Jurkat, Clone E6-1 (cell line): ENCODE measurements at regions not wholly inside any gene's neighbourhood (a gene's known extent, or its start where the extent isn't known, plus 50 kb on each side); places are given as distances from the start of the nearest gene placed in this dataset.
A peak's percentile ranks its signal among the peaks of the same experiment; 100 is the strongest.

Source experiments
- DNase-seq: peaks from one replicate; pipeline ENCODE4 v3.0.0-alpha.2; 2011; ENCODE audit warnings: low read depth, low spot score
- H3K4me3 ChIP-seq: 2 replicates; pipeline ENCODE4 v1.5.1; 2011; ENCODE audit warnings: mild to moderate bottlenecking, low read length, control low read depth, moderate library complexity

DNA sequence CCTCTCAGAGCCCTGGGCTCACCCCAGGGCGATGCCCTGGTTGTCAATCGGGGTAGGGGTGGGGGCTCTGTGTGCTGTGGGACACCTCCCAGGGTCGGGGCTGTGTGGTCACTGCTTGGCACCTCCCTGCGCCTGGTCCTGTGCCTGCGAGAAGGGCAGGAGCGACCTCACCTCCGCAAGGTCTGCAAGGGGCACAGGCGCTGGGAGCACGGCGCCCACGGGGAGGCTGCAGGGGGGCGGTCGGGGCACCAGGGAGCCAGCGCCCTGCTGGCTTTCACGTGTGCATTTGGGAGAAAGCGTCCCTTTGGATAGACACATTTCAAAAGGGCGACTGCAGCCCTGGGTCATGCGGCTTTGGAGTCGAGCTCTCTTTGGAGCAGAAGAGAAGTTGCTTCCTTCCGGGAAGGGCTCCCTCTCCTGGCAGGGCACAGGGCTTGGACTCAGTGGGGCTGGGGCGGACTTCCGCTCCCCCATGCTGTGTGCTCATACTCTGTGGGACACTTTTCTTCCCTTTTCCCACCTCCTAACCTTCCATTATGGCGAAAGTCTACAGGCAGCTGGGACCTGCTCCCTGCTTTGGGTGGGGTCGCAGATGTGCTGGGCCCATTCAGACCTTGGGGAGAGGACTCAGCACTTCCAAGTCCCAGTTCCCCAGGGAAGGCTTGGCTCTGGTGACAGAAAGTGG is 52.9 kb upstream of the SLC28A3 start:
- H3K4me3 ChIP-seq: no peak overlapping the region

DNA sequence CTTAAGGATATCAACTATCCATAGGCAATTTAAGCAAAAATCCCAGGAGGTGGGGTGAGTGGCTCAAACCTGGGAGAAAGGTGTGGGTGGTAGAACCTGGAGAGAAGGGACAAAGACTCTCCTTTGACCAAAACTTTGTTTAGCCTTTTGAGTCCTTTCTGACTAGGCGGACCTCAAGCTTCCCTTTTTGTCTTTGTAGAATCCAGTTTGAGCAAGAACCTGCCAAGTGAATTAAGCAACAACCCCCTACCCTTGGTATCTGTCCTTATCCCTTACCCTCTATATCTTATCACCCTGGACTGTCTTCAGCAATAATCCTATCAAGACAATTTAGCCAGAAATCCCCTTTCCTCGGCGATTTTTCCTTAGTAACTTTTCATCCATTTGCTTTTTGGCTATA is 53.5 kb upstream of the SLC28A3 start:
- no peak overlapping the region for H3K4me3 ChIP-seq
- DNase-seq: no peak

More for the DNA sequence above, 52.9 kb upstream of the SLC28A3 start:
- no peak for DNase-seq

DNA sequence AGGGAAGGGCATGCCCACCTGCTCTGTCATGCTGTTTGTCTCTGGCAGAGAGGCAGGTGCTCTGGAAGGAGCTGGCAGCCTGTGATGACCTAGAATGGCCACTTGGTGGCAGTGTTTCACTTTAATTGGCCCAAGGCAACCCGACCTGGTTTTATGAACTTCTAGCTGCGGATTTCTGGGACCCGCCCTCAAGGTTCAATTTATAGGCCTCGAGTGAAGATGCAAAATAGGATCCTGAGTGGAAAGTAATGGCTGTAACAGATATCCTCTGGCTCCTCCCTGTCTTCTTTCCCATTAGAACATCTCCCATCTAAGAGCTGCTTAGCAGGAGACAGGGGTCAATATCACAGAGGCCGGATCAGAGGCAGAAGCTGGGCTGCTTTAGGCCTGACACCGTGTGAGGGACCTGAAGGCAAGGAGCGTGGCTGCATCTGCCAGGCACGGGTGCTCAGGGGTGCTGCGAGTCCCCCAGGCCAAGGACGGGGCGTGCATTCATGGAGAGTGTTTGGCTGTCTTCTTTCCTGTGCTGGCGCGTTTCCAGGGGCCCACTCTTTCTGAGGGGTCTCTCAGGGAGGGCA is 56.7 kb upstream of the SLC28A3 start:
- no peak overlapping the region for H3K4me3 ChIP-seq
- peak; percentile 50 for DNase-seq

DNA sequence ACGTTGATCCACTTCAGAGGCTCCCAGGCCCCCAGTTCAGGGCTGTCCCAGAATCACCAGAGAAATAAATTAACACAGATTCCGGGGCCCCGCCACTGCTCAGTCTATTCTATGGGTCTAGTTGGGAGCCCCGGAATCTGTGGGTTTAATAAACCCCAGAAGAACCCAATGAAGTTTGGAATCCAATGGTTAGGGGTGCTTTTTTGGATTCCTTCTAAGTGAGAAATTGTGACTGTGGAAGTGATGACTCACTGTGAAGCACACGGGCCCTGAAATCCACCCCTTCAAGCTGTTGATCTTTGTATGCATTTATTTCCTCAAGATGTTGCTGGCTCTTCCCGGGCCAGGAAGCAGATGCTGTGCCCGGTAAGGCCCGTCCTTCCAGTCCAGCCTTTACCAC is 57.3 kb upstream of the SLC28A3 start:
- H3K4me3 ChIP-seq: no peak overlapping the region
- DNase-seq: no peak

DNA sequence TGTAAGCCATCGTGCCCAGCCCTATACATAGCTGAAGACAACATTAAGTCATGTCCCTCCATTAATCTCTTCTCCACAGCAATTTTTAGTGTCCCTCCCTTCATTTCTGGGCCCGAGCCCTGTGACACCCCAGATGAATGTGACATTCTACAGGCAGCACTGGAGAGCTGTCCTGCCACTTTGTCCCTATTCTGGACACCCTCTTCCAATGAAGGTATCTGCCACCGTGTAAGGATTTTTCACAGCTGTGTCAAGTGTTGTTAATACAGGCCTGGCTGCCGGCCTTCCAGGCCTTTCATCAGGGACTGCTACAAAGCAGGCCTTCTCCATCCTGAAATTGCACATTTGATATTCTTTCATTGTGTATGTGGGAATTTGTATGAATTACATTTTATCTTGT is 62.0 kb upstream of the SLC28A3 start:
- DNase-seq: no peak

DNA sequence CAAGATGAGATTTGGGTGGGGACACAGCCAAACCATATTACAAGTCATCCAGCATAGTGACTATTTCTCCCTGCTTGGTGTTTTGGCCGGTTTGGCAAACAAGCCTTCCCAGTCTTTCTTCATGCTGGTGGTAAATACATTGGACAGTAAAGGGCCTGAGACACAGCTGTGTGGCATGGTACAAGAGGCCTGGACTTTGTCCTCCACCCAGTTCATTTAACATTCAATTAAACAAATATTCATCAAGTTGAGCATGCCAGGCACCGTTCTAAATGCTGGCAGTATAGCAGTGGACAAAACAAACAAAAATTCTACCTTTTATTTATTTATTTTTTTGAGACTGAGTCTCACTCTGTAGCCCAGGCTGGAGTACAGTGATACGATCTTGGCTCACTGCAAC is 62.7 kb upstream of the SLC28A3 start:
- H3K4me3 ChIP-seq: no peak overlapping the region
- no peak for DNase-seq

More for the DNA sequence above, 62.0 kb upstream of the SLC28A3 start:
- H3K4me3 ChIP-seq: no peak overlapping the region

DNA sequence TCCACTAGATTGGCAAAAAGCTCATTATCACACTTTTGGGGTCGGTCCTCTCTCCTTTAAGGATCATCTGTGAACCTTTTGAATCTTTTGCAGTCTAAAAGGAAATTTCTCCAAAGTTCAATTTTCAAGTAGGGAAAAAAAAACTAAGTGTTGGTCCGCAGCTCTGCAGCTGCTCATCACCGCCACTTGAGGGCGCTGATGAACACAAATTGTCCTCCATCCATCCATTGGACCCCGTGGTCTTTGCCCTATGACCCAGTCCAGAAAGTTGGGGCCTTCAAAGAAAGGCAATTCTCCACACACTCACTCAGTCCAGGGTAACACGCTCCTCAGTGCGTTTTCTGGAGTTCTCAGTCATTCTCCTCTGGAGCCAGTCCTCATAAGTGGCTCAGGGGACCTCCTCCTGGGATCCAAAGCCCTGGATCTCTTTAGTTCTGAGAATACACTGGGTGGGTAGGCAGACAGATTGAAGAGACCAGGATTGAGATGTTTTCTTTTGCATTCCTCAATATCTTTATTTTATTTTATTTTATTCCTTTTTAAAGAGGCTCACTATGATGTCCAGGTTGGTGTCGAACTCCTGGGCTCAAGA is 63.6 kb upstream of the SLC28A3 start:
- no peak for DNase-seq
- H3K4me3 ChIP-seq: no peak overlapping the region

DNA sequence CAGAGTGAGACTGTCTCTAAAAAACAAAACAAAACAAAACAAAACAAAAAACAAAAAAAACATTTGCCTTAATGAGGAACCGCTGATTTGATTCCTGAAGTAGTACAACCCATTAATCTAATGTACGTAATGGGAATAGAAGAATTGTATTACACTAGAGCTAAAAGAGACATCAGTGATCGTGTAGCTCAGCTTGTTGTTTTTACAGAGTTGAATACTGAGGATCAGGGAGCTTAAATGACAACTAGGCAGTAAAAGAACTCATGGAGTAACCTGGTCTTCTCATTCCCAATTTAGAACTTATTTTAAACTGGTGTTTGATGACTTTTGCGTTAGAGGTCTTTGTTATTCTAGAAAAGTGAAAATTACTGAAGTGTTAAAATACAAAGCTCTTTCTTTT is 65.1 kb upstream of the SLC28A3 start:
- DNase-seq: no peak
- no peak overlapping the region for H3K4me3 ChIP-seq

DNA sequence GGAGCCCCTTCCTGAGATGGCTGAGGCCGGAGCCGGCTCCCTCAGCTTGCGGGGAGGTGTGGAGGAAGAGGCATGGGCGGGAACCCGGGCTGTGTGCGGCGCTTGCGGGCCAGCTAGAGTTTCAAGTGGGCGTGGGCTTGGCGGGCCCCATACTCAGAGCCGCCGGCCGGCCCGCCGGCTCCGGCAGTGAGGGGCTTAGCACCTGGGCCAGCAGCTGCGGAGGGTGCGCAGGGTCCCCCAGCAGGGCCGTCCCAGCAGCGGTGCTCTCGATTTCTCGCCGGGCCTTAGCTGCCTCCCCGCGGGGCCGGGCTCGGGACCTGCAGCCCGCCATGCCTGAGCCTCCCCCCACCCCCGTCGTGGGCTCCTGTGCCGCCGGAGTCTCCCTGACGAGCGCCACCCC is 67.9 kb upstream of the SLC28A3 start:
- DNase-seq: no peak
- H3K4me3 ChIP-seq: no peak overlapping the region

DNA sequence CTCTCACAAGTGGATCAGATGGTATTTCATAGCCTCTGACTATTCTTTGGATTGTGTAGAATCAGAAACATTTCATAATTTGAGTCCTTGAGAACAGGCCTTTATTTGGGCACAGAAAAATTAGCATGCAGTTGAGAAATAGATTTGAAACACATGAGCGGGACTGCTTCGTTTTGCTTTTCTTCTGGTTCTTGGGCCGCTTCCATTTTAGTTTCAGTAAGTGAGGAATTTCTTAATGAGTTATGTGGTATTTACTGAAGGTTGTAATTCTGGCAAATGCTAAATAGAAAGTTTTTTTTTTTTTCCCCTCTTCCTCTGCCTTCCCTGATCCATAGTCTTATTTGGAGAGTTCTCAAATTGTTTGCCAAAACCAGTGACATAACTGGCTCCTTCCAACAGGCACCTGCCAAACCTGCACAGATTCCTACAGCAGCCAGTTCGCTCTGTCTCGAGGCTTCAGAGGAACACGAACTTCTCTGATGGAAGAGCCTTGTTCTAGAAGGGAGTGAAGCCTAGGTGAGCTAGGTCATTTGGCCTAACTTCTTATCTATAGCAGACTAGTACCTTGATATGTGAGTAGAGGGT is 71.2 kb upstream of the SLC28A3 start:
- no peak overlapping the region for H3K4me3 ChIP-seq
- no peak for DNase-seq

DNA sequence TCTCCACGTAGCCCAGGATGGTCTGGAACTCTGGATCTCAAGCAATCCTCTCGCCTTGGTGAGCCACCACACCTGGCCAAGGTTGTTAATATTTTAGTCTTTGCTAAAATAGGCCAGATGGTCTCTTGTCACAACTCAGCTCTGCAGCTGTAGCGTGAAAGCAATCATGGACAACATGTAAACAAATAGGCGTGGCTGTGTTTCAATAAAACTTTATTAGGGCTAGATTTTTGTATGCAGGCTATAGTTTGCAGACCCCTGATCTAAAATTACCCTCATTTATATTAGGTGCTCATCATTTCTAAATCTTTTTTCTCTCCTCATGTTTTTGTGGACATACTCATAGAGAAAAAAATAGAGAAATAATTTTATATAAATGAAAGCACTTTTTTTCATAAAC is 72.1 kb upstream of the SLC28A3 start:
- no peak for DNase-seq
- H3K4me3 ChIP-seq: no peak overlapping the region

DNA sequence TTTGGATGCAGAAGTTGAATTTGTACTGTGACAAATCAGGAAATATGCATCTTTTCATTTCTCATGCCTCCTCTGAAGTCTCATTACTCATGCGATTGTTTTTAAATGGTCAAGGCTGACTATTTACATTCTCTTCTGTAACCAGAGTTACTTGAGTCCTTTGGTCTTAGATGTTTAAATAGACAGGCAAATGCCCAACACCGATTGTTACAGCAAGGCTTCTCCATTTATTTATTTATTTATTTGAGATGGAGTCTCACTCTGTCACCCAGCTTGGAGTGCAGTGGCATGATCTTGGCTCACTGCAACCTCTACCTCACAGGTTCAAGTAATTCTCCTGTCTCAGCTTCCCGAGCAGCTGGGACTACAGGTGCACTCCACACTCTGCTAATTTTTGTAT is 72.7 kb upstream of the SLC28A3 start:
- no peak for DNase-seq
- no peak overlapping the region for H3K4me3 ChIP-seq

DNA sequence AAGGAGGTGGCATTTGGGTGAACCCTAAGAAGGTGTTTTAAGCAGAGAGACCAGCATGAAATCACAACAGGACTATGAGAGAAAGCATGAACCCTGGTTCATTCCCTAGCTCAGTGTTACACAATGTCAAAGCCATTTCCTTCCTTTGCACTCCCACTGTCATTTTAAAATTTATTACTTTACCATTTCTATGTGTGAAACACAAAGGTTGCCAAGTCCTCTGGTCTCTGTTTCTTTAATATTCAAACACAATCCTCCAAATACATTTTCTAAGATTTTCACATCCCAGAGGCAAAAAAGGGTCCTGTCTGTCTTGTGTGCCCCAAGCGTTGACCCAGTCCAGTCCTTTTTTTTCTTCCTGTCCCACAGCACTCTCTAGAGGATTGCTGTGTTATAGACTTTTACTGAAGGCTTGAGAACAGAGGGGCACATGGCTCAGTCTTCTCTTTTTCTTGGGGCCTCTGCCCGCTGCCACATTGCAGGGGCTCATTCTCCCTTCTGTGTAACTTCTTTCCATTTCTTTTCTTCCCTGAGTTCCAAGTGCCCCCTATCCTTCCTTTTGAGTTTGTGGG is 78.6 kb upstream of the SLC28A3 start:
- no peak overlapping the region for H3K4me3 ChIP-seq
- DNase-seq: no peak

DNA sequence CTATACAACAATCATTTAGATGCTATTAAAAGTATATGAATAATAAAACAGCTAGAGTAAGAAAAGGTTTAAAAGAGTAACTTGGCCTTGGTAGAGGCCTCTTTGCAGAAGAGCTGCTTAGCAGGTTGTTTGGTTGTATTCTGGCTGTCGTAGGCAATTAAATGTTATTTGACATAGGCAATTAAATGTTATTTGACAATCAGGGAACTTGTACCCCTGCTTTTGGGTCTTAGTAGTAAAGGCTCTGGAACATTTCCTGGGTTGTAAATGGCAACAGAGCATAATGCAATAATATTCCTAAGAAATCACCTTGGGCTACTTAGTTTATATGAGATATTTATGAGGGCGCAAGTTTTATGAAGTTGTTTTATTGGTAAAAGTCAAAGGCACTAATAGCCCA is 84.4 kb upstream of the SLC28A3 start:
- no peak for DNase-seq
- H3K4me3 ChIP-seq: no peak overlapping the region

DNA sequence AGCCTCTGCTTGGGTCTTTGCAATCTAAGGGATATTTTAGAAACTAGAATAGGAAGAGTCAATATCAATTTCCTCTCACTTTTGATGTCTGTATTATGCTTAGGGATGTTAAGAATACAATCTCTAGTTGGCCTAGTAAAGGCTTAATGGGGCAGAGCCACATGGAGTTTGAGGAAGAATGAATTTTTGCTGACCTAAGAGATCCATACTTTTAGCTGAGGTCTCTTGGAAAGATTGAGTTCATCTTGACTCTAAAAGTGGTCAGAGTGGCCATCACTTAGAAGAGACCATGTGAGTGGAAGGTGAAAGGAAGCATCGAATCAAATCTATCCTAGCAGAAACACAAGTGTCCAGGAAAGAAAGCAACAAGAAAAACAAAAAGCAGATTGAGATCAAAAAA is 92.2 kb upstream of the SLC28A3 start:
- H3K4me3 ChIP-seq: no peak overlapping the region
- no peak for DNase-seq

DNA sequence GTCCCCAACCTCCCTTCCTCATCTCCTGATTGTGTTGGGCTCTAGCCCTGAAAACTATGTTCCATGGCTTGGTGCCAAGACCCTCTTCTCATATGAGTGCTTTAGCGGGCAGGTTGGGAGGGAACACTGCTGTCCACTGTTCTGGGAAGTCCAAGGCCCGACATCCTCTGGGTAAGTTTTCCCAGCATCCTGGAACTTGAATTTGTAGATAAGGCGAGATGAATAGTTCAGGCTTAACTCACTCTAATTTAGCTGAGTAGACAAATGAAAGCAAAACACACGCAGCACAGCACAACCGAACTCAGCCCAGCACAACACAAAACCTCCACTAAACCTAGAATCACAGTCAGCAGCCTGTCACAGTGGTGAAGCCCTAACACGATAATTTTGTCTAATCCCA is 95.3 kb upstream of the SLC28A3 start:
- H3K4me3 ChIP-seq: no peak overlapping the region
- DNase-seq: no peak

DNA sequence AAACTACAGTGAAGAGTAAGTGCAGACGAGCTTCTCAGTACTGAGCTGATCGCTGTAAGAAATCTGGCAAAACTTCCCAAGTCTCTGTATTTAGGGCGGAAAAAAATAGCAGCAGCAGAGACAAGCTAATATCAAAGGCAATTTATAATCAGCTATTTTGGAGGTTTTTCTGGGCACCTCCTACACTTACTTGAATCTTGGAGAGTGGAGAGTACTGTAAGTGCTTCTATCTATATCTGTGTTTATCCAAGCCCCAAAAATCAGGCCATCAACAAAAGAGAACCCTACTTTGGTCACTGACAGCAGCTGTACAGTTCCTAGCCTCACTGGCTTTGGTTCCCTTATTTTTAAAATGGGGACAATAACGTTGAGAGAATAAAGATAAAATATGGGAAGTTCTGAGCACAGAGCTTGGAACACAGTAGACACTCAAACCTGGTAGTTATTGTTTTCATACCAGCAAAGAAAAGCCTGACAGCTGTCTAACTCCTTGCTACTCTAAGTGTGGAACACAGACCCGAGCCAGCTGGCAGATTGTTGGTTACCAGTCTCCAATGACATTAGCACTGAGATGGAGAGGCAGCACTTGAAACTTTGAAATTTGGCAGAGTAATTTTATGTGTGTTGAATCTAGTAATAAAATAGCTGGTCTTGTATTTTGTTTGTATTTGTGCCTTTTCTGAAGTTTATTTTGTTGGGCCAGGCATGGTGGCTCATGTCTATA is 96.0 kb upstream of the SLC28A3 start:
- DNase-seq: no peak

DNA sequence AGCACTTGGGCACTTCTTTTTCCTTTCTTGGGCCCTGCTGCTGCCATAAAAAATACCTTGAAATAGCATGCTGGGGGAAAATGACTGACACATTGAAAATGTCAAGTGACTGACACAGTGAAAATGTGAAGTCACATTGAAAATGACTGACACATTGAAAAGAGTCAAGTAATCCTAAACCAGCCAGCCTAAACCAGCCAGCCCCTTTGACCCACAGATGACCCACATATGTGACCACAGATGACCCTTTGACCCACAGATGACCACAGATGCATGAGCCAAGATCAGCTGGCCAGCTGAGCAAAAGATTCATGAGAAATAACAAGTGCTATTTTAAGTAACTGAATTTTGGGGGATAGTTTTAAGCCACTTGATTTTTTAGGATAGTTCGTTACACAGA is 97.8 kb upstream of the SLC28A3 start:
- H3K4me3 ChIP-seq: no peak overlapping the region
- no peak for DNase-seq

More for the DNA sequence above, 96.0 kb upstream of the SLC28A3 start:
- H3K4me3 ChIP-seq: no peak overlapping the region

DNA sequence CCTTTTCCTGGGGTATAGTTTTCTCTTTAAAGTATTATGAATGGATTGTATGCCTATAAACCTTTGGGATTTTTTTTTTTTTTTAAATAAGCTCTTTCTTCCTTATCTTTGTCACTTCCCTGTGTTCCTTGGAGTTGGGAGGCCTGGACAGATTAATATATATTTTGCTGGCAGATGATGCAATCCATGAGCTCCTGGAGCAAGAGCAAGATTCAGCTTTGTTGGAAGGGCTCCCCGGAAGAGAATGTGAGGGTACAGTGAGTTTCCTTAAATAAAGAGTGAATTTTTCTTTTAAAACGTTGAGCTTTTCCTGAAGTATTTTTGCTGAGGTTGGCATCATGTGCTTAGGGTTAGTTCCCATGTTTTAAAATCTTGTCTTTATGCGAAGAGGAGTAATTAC is 98.7 kb upstream of the SLC28A3 start:
- DNase-seq: no peak
- H3K4me3 ChIP-seq: no peak overlapping the region

DNA sequence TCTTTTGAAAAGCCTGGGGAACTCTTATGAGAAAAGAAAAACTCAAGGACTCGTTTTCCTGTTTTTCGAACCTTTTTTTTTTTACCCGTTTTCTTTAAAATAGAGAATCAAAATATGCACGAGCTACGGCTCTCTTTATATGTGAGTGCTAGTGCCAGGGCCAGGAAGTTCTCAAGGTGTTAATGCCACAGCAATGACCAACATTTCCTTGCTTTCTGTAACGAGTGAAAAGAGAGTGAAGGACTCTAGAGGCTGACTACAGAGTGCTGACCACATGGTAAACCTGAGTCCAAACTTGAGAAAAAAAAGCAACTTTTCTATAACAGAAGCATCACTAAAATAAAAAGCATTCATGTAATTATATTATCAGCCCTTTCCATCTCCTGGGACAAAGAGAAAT is 102.2 kb upstream of the SLC28A3 start:
- no peak overlapping the region for H3K4me3 ChIP-seq
- DNase-seq: no peak
